Lower leg skin (tissue), 4 donors: ENCODE measurements at regions not wholly inside any gene's neighbourhood (a gene's known extent, or its start where the extent isn't known, plus 50 kb on each side); places are given as distances from the start of the nearest gene placed in this dataset.

Experiments used
- DNase-seq, 2 donors: peaks; one replicate each; pipeline ENCODE4 v3.0.0-alpha.2; 2019; ENCODE audit warnings: low spot score in 2 of 2
- H3K4me3 ChIP-seq: fragments of 200-600 bp; sonication (generic); 2 replicates; pipeline ENCODE4 v1.5.1; 2017; ENCODE audit warnings: mild to moderate bottlenecking, low read depth; ENCODE audit not compliant: poor library complexity, severe bottlenecking
- POLR2A ChIP-seq, 2 donors: fragments of 450-650 bp; IDR thresholded peaks; one replicate each; pipeline ENCODE4 v1.6.1; 2016 to 2017; ENCODE audit warnings: antibody characterized with exemption in 2 of 2, mild to moderate bottlenecking in 1 of 2, moderate library complexity in 1 of 2
- WGBS, 2 donors: methylation state at CpG; one replicate each; pipeline ENCODE4 v1.1.5; 2018; 5-methylcytosine and 5-hydroxymethylcytosine counted together
- intact Hi-C: fragments of 100-400 bp; cut with DNase I; formaldehyde crosslinking; loops from one replicate; pipeline ENCODE4 v1.15.0; 2023; ENCODE audit warnings: low total_unique reads
- TF ChIP-seq, protein P1 (sequence below), 3 donors: fragments of 450-650 bp; IDR thresholded peaks; one replicate each; pipeline ENCODE4 v1.5.1; 2016; ENCODE audit warnings: antibody characterized with exemption in 3 of 3, mild to moderate bottlenecking in 3 of 3, moderate library complexity in 2 of 3

GRCh38 chr12:58433959-58434358 lies 486.3 kb downstream of the LRIG3 start:
- no peak for TF ChIP-seq POLR2A (IDR thresholded peaks at IDR 0.05)
- TF ChIP-seq, protein P1, sequence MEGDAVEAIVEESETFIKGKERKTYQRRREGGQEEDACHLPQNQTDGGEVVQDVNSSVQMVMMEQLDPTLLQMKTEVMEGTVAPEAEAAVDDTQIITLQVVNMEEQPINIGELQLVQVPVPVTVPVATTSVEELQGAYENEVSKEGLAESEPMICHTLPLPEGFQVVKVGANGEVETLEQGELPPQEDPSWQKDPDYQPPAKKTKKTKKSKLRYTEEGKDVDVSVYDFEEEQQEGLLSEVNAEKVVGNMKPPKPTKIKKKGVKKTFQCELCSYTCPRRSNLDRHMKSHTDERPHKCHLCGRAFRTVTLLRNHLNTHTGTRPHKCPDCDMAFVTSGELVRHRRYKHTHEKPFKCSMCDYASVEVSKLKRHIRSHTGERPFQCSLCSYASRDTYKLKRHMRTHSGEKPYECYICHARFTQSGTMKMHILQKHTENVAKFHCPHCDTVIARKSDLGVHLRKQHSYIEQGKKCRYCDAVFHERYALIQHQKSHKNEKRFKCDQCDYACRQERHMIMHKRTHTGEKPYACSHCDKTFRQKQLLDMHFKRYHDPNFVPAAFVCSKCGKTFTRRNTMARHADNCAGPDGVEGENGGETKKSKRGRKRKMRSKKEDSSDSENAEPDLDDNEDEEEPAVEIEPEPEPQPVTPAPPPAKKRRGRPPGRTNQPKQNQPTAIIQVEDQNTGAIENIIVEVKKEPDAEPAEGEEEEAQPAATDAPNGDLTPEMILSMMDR (IDR thresholded peaks at IDR 0.05), result no peak
- H3K4me3 ChIP-seq, result no peak overlapping the region
- intact Hi-C loops, result no loop called here
- 81 to 93% methylated on average over 1 of the region's 1 CpG for WGBS, 2 donors
- no peak for DNase-seq

DNA sequence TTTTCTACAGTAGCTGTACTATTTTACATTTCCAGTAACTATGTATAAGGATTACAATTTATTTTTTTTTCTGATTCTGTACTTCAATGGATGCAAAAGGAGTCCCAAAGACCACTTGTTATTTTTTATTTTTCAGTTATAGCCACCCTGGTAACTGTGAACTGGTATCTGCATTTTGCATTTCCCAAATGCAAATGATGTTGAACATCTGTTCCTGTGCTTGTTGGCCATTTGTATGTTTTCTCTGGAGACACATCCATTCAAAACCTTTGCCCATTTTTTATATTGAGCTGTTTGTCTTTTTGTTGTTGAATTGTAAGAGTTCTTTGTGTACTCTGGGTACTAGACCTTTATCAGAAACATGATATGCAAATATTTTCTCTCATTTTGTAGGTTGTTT lies 485.6 kb downstream of the LRIG3 start:
- TF ChIP-seq, protein P1 (IDR thresholded peaks at IDR 0.05), result no peak
- TF ChIP-seq POLR2A (IDR thresholded peaks at IDR 0.05), result no peak
- no peak overlapping the region for H3K4me3 ChIP-seq
- no peak for DNase-seq
- intact Hi-C loops, result no loop called here

- no peak overlapping the region for H3K4me3 ChIP-seq
- intact Hi-C loops, result no loop called here
- no peak for TF ChIP-seq POLR2A (IDR thresholded peaks at IDR 0.05)
- TF ChIP-seq, protein P1 (IDR thresholded peaks at IDR 0.05), result no peak
- 92 to 99% methylated on average over 2 of the region's 2 CpGs for WGBS, 2 donors
- DNase-seq, result no peak
Measured at GRCh38 chr12:58435647-58436046, 484.7 kb downstream of the LRIG3 start.

- DNase-seq, result no peak
- TF ChIP-seq POLR2A (IDR thresholded peaks at IDR 0.05), result no peak
- TF ChIP-seq, protein P1 (IDR thresholded peaks at IDR 0.05), result no peak
- H3K4me3 ChIP-seq, result no peak overlapping the region
- 90 to 91% methylated on average over 2 of the region's 2 CpGs for WGBS, 2 donors
- intact Hi-C loops, result no loop called here
Measured at GRCh38 chr12:58441483-58441882, 478.8 kb downstream of the LRIG3 start.

GRCh38 chr12:58443273-58443980 lies 476.9 kb downstream of the LRIG3 start:
- DNase-seq, result no peak
- H3K4me3 ChIP-seq, result no peak overlapping the region
- intact Hi-C loops, result no loop called here
- TF ChIP-seq, protein P1 (IDR thresholded peaks at IDR 0.05), result no peak
- TF ChIP-seq POLR2A (IDR thresholded peaks at IDR 0.05), result no peak

- WGBS, 2 donors, result 84 to 87% methylated on average over 8 of the region's 8 CpGs
- intact Hi-C loops, result no loop called here
- H3K4me3 ChIP-seq, result no peak overlapping the region
- TF ChIP-seq POLR2A (IDR thresholded peaks at IDR 0.05), result no peak
- TF ChIP-seq, protein P1 (IDR thresholded peaks at IDR 0.05), result no peak
- no peak for DNase-seq
Measured at GRCh38 chr12:58443981-58444371, 476.3 kb downstream of the LRIG3 start.
